Erythroblast (primary cell): ENCODE measurements at regions not wholly inside any gene's neighbourhood (a gene's known extent, or its start where the extent isn't known, plus 50 kb on each side); places are given as distances from the start of the nearest gene placed in this dataset.

Source experiments
- GATA1 ChIP-seq: IDR thresholded peaks from 2 replicates; pipeline ENCODE4 v1.6.1; 2011; ENCODE audit warnings: low read depth, mild to moderate bottlenecking, control low read depth, low read length, moderate library complexity
- POLR2A ChIP-seq: IDR thresholded peaks from 2 replicates; pipeline ENCODE4 v1.6.1; 2011; ENCODE audit warnings: mild to moderate bottlenecking, low read length

DNA sequence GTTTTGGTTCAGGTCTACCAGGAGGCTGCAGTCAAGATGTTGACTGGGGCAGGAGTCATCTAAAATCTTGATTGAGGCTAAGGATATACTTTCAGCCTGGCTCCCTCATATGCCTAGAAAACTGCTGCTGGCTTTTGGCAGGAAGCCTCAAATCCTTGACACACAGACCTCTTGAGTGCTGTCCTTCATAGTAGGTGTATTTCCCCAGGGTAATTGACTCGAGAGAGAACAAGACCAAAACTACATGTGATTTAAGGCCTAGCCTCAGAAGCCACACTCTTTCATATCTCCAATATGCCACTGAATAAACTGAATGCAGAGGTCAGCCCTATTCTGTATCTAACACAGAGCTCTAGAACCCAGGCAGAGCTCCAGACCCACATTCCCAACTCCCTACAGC, 402.3 kb upstream of the ADAMTS16 start:
- no peak for TF ChIP-seq POLR2A
- TF ChIP-seq GATA1, result no peak
